Smooth muscle cell (in vitro differentiated cells): ENCODE measurements at regions not wholly inside any gene's neighbourhood (a gene's known extent, or its start where the extent isn't known, plus 50 kb on each side); places are given as distances from the start of the nearest gene placed in this dataset.

ENCODE experiments used
- DNase-seq: peaks from one replicate; lab custom pipeline; 2025; ENCODE audit not compliant: unreplicated experiment; lab: John Stamatoyannopoulos, UW
- H2AFZ ChIP-seq: fragments of 200-600 bp; sonication (generic); 2 replicates; pipeline ENCODE4 v1.6.0; 2016; ENCODE audit warnings: antibody characterized with exemption, low read depth, mild to moderate bottlenecking
- H3F3A ChIP-seq: fragments of 200-600 bp; sonication (generic); 2 replicates; pipeline ENCODE4 v1.6.0; 2017; ENCODE audit warnings: antibody characterized with exemption, low read depth
- H3K27ac ChIP-seq: fragments of 200-600 bp; sonication (generic); 2 replicates; pipeline ENCODE4 v1.5.1; 2016; ENCODE audit warnings: low read depth, mild to moderate bottlenecking
- H3K27me3 ChIP-seq: fragments of 200-600 bp; sonication (generic); 2 replicates; pipeline ENCODE4 v1.6.1; 2016; ENCODE audit warnings: low read depth, mild to moderate bottlenecking
- H3K36me3 ChIP-seq: fragments of 200-600 bp; sonication (generic); 2 replicates; pipeline ENCODE4 v1.5.1; 2016; ENCODE audit warnings: low read depth
- H3K4me1 ChIP-seq: fragments of 200-600 bp; sonication (generic); 2 replicates; pipeline ENCODE4 v1.5.1; 2016; ENCODE audit warnings: low read depth
- H3K4me2 ChIP-seq: fragments of 200-600 bp; sonication (generic); 2 replicates; pipeline ENCODE4 v1.6.0; 2016; ENCODE audit warnings: mild to moderate bottlenecking
- H3K4me3 ChIP-seq: fragments of 200-600 bp; sonication (generic); 2 replicates; pipeline ENCODE4 v1.5.1; 2016; ENCODE audit warnings: mild to moderate bottlenecking
- H3K79me2 ChIP-seq: fragments of 200-600 bp; sonication (generic); 2 replicates; pipeline ENCODE4 v1.6.0; 2016; ENCODE audit warnings: low read depth, mild to moderate bottlenecking
- H3K9ac ChIP-seq: fragments of 200-600 bp; sonication (generic); 2 replicates; pipeline ENCODE4 v1.6.0; 2016; ENCODE audit warnings: low read depth
- H3K9me3 ChIP-seq: fragments of 200-600 bp; sonication (generic); replicated peaks from 2 replicates; pipeline ENCODE4 v1.5.1; 2016; ENCODE audit warnings: low read depth
- H4K20me1 ChIP-seq: fragments of 200-600 bp; sonication (generic); 2 replicates; pipeline ENCODE4 v1.6.0; 2016; ENCODE audit warnings: low read depth
- WGBS: methylation state at CpG from one replicate; pipeline ENCODE4 v1.1.7; 2016; ENCODE audit warnings: low lambda C conversion rate; 5-methylcytosine and 5-hydroxymethylcytosine counted together
- TF ChIP-seq, protein P1 (sequence below): fragments of 200-600 bp; sonication (generic); IDR thresholded peaks from 2 replicates; pipeline ENCODE4 v1.5.1; 2017; ENCODE audit warnings: borderline replicate concordance, mild to moderate bottlenecking, antibody characterized with exemption; ENCODE audit not compliant: insufficient read depth, poor library complexity, severe bottlenecking

DNA sequence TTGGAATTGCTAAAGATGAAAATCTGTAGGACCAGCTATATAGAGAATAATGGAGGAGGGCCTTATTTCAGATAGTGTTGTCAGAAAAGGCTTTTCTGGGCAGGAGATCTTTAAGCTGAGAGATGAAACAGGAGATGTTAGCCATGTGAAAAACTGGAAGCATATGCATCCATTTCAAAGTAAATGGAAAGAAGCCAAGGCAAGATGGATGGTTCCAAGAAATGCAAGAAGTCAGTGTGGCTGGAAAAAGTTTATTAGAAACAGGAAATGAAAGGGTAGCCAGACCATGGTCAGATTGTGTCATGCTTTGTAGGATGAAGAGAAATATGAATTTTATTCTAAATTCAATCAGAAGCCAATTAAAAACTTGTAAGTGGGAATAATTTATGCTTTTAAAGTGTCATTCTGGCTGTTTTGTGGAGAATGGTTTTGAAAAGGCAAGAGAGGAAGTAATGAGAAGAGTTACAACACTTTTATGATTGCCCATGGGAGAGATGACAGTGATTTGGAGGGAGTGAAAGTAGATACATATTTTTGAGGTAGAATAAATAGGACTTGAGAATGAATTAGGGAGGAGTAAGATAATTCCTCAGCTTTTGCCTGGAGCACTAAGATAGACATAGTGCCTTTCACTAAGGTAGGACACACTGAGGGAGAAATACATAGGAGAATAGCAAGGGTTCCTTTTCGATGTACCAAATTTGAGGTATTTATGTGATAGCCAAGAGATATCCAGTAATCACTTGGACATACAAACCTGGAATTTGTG is 620.1 kb downstream of the HTR1B start:
- Histone ChIP-seq H3K4me1 (no peaks in the 10 kb centered on the region), H2AFZ (no peak overlapping the region), H3K36me3 (no peaks in the 10 kb centered on the region), H3K79me2 (no peaks in the 10 kb centered on the region), H3K4me3 (no peak overlapping the region), H3F3A (no peaks in the 10 kb centered on the region), H4K20me1 (no peaks in the 10 kb centered on the region), H3K9ac (no peak overlapping the region), H3K4me2 (no peak overlapping the region), H3K9me3 (no peaks in the 10 kb centered on the region), H3K27me3 (no peaks in the 10 kb centered on the region), H3K27ac (no peak overlapping the region)
- TF ChIP-seq, protein P1, sequence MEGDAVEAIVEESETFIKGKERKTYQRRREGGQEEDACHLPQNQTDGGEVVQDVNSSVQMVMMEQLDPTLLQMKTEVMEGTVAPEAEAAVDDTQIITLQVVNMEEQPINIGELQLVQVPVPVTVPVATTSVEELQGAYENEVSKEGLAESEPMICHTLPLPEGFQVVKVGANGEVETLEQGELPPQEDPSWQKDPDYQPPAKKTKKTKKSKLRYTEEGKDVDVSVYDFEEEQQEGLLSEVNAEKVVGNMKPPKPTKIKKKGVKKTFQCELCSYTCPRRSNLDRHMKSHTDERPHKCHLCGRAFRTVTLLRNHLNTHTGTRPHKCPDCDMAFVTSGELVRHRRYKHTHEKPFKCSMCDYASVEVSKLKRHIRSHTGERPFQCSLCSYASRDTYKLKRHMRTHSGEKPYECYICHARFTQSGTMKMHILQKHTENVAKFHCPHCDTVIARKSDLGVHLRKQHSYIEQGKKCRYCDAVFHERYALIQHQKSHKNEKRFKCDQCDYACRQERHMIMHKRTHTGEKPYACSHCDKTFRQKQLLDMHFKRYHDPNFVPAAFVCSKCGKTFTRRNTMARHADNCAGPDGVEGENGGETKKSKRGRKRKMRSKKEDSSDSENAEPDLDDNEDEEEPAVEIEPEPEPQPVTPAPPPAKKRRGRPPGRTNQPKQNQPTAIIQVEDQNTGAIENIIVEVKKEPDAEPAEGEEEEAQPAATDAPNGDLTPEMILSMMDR, result no peak
- WGBS, result 0% methylated on average over 1 of the region's 1 CpG
- DNase-seq, result no peak

DNA sequence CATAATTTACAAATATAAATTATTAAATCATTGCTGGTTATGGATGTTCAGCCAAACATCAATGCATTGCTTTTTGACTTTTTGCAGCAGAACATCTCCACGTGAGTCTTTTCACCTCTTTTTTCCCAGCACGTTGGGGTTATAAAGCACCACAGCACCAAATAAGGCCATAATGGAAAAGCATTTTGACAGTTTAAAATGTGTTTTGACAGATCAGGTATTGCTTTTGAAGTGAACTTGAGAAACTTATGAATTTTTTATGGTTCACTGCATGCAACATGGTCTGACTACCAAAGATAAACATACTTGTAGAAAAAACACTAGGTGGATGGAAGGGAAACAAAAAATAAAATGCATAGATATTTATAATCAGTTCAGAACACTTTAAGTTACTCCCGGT is 622.4 kb downstream of the HTR1B start:
- no peak for DNase-seq
- TF ChIP-seq, protein P1, result no peak
- no peaks in the 10 kb centered on the region for H3K79me2 ChIP-seq
- H3K27ac ChIP-seq, result no peak overlapping the region
- no peak overlapping the region for H2AFZ ChIP-seq
- no peak overlapping the region for H3K9ac ChIP-seq
- H3F3A ChIP-seq, result no peaks in the 10 kb centered on the region
- H3K4me1 ChIP-seq, result no peaks in the 10 kb centered on the region
- H3K4me3 ChIP-seq, result no peak overlapping the region
- 94% methylated on average over 3 of the region's 3 CpGs for WGBS
- H3K36me3 ChIP-seq, result no peaks in the 10 kb centered on the region
- H4K20me1 ChIP-seq, result no peaks in the 10 kb centered on the region
- no peaks in the 10 kb centered on the region for H3K27me3 ChIP-seq
- no peak overlapping the region for H3K4me2 ChIP-seq
- no peaks in the 10 kb centered on the region for H3K9me3 ChIP-seq

DNA sequence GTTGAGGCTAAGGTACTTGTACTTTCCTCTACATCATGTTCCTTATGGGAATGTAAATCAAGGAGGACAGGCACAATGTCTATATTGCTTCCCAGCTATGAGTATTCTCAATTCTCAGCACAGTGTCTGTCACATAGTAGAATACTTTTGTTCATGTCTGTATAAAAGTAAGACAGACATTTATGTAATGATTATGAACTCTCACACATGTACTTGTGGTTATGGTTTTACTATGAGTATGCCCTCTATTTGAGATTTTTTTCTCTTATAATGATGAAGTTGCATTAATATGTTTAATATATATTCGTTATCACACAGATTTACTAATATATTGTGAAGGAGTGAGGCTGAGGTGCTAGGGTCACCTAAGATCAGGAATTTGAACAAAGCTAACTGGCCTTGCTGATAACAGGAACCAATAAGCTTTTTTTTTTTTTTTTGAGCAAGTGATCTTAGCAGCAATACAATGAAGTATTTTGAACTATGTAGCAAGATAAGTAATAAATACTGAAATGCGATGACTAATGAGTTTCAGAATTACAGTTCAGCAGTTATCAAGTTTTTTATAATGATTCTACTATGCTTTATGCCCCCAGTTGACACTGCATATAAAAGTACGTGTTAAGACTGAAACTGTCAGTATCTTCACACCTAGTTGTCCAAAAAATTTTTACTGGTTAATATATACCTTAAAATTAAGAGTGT is 623.1 kb downstream of the HTR1B start:
- Histone ChIP-seq H3K36me3 (no peaks in the 10 kb centered on the region), H3F3A (no peaks in the 10 kb centered on the region), H3K4me3 (no peak overlapping the region), H3K27ac (no peak overlapping the region), H4K20me1 (no peaks in the 10 kb centered on the region), H3K79me2 (no peaks in the 10 kb centered on the region), H3K9ac (no peak overlapping the region), H3K4me2 (no peak overlapping the region), H3K9me3 (no peaks in the 10 kb centered on the region), H3K4me1 (no peaks in the 10 kb centered on the region), H3K27me3 (no peaks in the 10 kb centered on the region), H2AFZ (no peak overlapping the region)
- DNase-seq, result no peak
- TF ChIP-seq, protein P1, result no peak
- whole genome bisulfite sequencing, result 95% methylated on average over 3 of the region's 3 CpGs
